ENCODE measurements at regions not wholly inside any gene's neighbourhood (a gene's known extent, or its start where the extent isn't known, plus 50 kb on each side); places are given as distances from the start of the nearest gene placed in this dataset.

- TF ChIP-seq POLR2A (IDR thresholded peaks at IDR 0.05) (no peak), CTCF (IDR thresholded peaks at IDR 0.05) (no peak)
Measured at GRCh38 chr3:104943974-104944373, 422.7 kb upstream of the ALCAM start.
